MM.1S (cell line): ENCODE measurements at regions not wholly inside any gene's neighbourhood (a gene's known extent, or its start where the extent isn't known, plus 50 kb on each side); places are given as distances from the start of the nearest gene placed in this dataset.

ENCODE experiments used
- CTCF ChIP-seq: fragments of 300-600 bp; sonication (generic); IDR thresholded peaks from 2 replicates; pipeline ENCODE4 v1.5.1; 2016; ENCODE audit warnings: antibody characterized with exemption, low read length, mixed read lengths
- EZH2 ChIP-seq: fragments of 300-600 bp; sonication (generic); optimal IDR thresholded peaks from 2 replicates; pipeline ENCODE3; 2017; ENCODE audit warnings: low read depth, mild to moderate bottlenecking, antibody characterized with exemption, low read length, mixed read lengths
- EZH2phosphoT487 ChIP-seq: fragments of 300-600 bp; sonication (generic); IDR thresholded peaks from 2 replicates; pipeline ENCODE4 v1.6.1; 2018; ENCODE audit warnings: antibody characterized with exemption, low read length

GRCh38 chr2:172283476-172283875, 143.9 kb upstream of the ITGA6 start:
- no peak for TF ChIP-seq EZH2
- no peak for TF ChIP-seq CTCF
- no peak for TF ChIP-seq EZH2phosphoT487
